ENCODE measurements at regions not wholly inside any gene's neighbourhood (a gene's known extent, or its start where the extent isn't known, plus 50 kb on each side); places are given as distances from the start of the nearest gene placed in this dataset.

- WGBS, 3 donors, result 86 to 92% (median 87%) methylated on average over 6 of the region's 6 CpGs
- no peak overlapping the region for H3K27ac ChIP-seq (ENCODE audit: low read depth, low read length)
Measured at GRCh38 chr9:121550041-121550440, 50.4 kb upstream of the GGTA1 start.

DNA sequence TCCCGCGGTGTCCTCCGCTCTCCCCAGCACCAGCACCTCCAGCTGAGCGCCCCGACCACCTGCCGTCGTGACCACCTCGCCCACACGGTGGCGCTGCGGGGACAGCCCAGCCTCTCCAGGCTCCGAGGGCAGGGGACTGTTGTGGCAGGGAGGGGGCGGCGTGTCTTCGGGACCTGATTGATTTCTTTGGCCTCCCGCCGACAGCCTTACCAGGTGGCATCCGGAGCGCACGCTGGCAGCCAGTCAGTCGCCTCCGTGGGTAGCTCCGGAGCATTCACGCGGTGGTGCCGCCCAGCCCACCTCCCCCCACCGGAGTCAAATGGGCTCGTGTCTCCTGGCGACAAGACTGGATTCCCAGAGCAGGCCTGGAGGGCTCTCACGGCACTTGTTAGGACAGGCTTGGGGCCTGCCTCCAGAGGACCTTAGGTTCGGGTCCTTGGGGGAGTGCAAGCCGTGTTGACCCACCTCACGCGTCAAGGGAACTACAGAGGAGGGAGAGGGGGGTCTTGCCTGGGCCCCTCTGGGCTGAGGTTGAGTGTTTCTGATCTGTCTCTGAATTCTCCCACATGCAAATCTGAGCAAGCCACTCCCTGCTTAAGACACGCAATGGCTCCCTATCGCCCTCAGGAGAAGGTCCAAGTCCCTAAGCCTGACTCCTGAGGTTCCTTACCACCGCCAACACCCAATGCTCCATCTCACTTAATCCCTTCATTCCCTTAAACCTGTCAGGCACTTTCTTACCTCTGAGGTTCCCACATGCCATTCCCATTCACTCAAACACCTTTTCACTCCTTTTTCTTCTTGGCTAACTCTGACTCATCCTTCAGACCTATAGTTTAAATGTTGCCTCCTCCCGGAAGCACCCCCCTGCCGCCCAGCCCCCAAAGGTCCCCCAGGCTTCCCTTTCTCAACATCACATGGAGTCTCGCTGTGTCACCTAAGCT, 51.2 kb upstream of the GGTA1 start:
- no peak overlapping the region for H3K27ac ChIP-seq (ENCODE audit: low read depth, low read length)
- WGBS, 3 donors, result 17 to 20% (median 19%) methylated on average over 40 of the region's 40 CpGs

DNA sequence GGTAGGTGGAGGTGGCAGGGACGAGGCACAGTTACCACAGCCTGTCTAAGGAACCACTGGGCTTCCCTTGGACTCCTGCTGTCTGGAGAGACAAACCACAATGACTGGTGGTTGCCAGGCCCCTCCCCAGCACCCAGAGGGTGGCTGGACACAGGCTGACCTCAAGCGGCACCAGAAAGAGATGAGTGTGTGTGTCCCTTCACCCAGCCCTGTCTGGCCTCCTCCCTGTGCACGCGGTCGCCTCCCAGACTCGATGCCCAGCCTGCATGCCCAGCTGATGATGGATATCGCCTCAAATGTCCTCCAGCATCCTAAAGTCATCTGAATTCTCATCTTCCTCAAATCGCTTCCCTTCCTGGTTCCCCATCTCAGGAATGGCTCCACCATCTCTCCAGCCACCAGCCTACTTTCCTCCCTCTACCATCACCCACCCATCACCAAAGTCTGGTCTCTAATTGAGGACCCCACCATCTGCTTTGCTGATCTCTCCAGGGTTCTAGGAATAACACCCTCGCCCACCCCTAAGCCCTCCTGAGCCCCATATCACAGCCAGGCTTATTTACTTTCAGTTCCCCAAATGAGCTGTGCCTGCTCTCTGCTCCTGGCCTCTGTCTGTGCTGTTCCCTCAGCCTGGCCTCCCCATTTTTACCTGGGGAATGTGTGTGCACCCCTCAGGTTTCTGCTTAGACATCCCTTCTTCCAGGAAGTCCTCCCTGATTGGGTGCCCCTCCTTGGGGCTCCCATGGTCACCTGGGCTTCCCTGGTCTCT, 52.5 kb upstream of the GGTA1 start:
- WGBS, 3 donors, result 66 to 68% (median 67%) methylated on average over 9 of the region's 9 CpGs
- H3K27ac ChIP-seq (ENCODE audit: low read depth, low read length), result no peak overlapping the region

GRCh38 chr9:121556082-121556481, 56.4 kb upstream of the GGTA1 start:
- no peak overlapping the region for H3K27ac ChIP-seq (ENCODE audit: low read depth, low read length)
- 97 to 99% (median 97%) methylated on average over 3 of the region's 3 CpGs for WGBS, 3 donors

- no peak overlapping the region for H3K27ac ChIP-seq (ENCODE audit: low read depth, low read length)
- 21 to 54% (median 26%) methylated on average over 5 of the region's 5 CpGs for WGBS, 3 donors
Measured at GRCh38 chr9:121556580-121556979, 56.9 kb upstream of the GGTA1 start.

DNA sequence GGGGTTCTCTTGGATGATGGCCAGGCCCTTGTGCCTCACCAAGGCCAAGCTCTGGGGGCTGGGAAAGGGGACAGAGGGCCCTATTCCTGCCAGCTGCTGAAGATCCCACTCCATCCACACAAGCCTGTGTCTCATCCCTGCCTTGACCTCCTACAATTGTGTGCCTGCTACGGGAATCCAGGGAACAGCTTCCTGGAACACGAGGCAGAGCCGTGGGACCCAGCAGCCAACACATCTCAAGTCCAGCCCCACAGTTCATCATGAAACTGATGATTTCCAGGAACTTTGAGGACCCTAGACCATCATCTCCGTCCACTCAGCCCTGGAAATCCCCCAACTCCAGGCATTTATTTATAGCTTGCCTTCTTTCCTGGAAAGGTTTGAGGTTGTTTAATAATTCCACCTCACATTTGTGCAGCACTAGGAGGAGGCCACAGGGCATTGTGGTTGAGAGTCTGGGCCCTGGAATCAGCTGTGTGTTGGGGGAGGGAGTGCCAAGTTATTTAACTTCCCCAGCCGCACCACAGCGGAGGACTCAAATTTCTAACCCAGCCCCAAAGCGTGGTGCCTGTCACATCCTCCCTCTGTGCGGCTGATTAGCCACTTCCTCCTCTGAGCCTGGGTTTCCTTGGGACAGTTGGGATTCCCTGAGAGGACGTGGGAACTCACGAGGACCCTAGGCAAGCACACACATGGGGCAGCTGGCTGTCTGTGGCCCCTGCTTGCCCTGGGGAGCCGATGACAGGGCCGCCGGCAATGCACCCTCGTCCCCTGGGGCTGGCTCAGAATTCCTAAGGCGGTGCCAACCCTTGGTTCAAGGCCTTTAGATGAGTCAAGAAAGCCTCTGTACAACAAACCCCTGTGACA, 58.2 kb upstream of the GGTA1 start:
- H3K27ac ChIP-seq (ENCODE audit: low read depth, low read length), result peak overlapping the region; percentile 45
- WGBS, 3 donors, result 9 to 33% (median 12%) methylated on average over 15 of the region's 15 CpGs

DNA sequence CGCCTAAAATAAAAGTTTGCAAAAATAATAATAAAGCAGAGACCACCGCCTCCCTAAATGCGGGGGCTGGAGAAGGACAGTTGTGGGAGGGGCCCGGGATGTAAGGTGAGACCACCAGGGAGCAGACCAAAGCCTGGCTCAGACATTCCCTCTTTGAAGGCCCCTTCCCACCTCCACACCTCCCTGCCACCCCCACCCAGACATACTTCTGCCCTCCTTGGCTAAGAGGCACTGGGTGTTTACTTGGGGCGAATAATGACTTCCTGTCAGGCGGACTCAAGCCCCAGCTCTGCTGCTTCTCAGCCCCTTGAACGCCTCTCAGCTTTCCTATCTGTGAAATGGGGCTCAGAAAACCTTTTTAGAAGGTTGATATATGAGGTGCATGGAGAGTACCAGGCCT, 58.8 kb upstream of the GGTA1 start:
- WGBS, 3 donors, result 46 to 62% (median 51%) methylated on average over 7 of the region's 7 CpGs
- no peak overlapping the region for H3K27ac ChIP-seq (ENCODE audit: low read depth, low read length)

DNA sequence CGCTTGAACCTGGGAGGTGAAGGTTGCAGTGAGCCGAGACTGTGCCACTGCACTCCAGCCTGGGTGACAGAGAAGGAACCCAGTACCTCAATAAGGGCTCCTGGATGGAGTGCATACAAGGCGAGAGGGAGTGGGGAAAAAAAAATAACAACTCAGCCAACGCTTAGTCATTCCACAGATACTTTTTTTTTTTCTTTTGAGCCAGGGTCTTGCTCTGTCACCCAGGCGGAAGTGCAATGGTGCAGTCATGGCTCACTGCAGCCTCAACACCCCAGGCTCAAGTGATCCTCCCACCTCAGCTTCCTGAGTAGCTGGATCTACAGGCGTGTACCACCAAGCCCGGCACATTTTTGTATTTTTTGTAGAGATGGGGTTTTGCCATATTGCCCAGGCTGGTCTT, 59.5 kb upstream of the GGTA1 start:
- no peak overlapping the region for H3K27ac ChIP-seq (ENCODE audit: low read depth, low read length)
- 63 to 94% (median 82%) methylated on average over 6 to 7 of the region's 7 CpGs for WGBS, 3 donors

DNA sequence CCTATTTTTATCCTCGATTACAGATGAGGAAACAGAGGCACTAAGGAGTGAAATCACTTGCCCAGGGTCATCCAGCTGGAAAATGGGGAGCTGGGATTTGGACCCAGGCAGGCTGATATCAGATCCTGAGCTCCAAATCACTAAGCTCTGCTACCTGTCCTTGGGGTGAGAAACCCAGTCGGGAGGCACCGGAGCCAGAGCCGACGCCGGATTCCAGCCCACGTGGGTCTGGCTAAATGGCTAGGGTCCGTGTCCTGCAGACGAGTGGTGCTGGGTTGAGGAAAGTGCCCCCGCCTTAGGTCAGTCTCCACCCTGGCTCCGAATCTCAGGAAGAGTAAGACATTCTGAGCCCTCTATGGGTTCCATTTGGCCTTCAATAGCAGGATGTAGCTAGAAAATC, 61.3 kb upstream of the GGTA1 start:
- no peak overlapping the region for H3K27ac ChIP-seq (ENCODE audit: low read depth, low read length)
- 78 to 84% (median 83%) methylated on average over 11 of the region's 11 CpGs for WGBS, 3 donors

- 85 to 92% (median 88%) methylated on average over 7 of the region's 7 CpGs for WGBS, 3 donors
Measured at GRCh38 chr9:121561385-121562222, 62.0 kb upstream of the GGTA1 start.

GRCh38 chr9:121562301-121562700, 62.7 kb upstream of the GGTA1 start:
- H3K27ac ChIP-seq (ENCODE audit: low read depth, low read length), result no peak overlapping the region
- 77 to 93% (median 78%) methylated on average over 6 of the region's 6 CpGs for WGBS, 3 donors

More at GRCh38 chr9:121561385-121562222, 62.0 kb upstream of the GGTA1 start:
- H3K27ac ChIP-seq (ENCODE audit: low read depth, low read length), result no peak overlapping the region

DNA sequence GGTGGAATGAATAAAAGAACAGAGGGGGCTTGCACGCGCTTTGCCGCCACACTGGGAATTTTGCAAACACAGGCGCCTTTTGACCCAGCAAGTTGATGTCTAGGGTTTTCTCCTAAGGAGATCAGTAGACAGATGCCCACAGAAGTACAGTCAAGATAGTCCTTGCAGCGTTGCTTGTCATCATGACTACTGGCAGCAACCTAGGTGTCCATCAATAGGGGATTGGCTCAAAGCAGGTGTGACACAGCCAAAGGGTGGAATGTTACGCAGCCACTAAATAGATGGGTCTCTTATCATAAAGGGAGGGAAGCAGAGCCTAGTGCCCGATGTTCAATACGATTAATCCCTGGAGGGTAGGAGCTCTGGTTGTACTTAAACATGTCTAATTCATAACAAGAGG, 63.8 kb upstream of the GGTA1 start:
- 92 to 97% (median 96%) methylated on average over 8 of the region's 8 CpGs for WGBS, 3 donors
- no peak overlapping the region for H3K27ac ChIP-seq (ENCODE audit: low read depth, low read length)

DNA sequence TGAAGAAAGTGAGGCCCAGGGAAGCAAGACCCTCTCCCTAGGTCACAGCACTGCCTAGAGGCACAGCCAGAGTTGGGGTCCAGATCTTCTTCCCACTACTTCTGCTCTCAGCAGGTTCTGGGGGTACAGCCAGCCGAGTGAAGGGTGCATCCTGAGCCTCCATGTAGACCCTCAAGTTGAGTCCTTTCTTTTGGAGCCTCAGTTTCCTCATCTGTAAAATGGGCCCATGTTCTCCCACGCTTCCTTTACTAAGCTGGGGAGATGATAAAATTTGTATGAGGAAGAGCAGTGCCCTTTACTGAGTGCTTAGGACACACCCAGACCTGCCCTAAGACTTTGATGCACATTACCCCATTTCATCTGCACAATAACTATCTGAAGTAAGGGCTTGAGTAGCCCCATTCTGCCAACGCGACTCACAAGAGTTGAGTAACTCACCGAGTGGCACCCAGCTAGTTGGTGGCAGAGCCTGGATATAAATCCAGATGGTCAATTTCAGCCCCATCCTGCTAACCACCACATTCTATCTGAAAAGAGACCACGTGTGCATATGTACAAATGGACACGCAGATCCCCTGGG, 64.3 kb upstream of the GGTA1 start:
- H3K27ac ChIP-seq (ENCODE audit: low read depth, low read length), result no peak overlapping the region
- 90 to 92% (median 91%) methylated on average over 7 of the region's 7 CpGs for WGBS, 3 donors

GRCh38 chr9:121564504-121565260, 65.0 kb upstream of the GGTA1 start:
- H3K27ac ChIP-seq (ENCODE audit: low read depth, low read length), result no peak overlapping the region
- WGBS, 3 donors, result 87 to 96% (median 94%) methylated on average over 10 to 11 of the region's 11 CpGs

GRCh38 chr9:121566481-121567465, 67.1 kb upstream of the GGTA1 start:
- H3K27ac ChIP-seq (ENCODE audit: low read depth, low read length), result no peak overlapping the region
- 46 to 75% (median 50%) methylated on average over 27 of the region's 27 CpGs for whole genome bisulfite sequencing, 3 donors
